Mammary epithelial cell (primary cell): ENCODE measurements at regions not wholly inside any gene's neighbourhood (a gene's known extent, or its start where the extent isn't known, plus 50 kb on each side); places are given as distances from the start of the nearest gene placed in this dataset.

Source experiments
- CTCF ChIP-seq, 2 donors: IDR thresholded peaks in 1 of 2; conservative IDR thresholded peaks in 1 of 2; 2 replicates each; pipeline ENCODE4 v1.5.1; 2011 to 2012; ENCODE audit warnings: inconsistent platforms in 2 of 2, low read length in 2 of 2, mild to moderate bottlenecking in 2 of 2, control low read depth in 1 of 2, low read depth in 1 of 2; ENCODE audit not compliant: insufficient read depth in 1 of 2; ENCODE audit errors: extremely low read depth in 1 of 2
- EZH2 ChIP-seq: IDR thresholded peaks from 2 replicates; pipeline ENCODE4 v1.6.1; 2012; ENCODE audit warnings: low read length, inconsistent platforms, borderline replicate concordance

GRCh38 chrX:40318076-40318475 is 220.3 kb upstream of the BCOR start:
- no peak for TF ChIP-seq CTCF (conservative IDR thresholded peaks at IDR 0.05 in 1 of 2, IDR thresholded peaks at IDR 0.05 in 1 of 2; ENCODE audit: extremely low read depth in 1 of 2, insufficient read depth in 1 of 2, low read depth in 1 of 2, low read length in 2 of 2)
- no peak for TF ChIP-seq EZH2
